ENCODE measurements at regions not wholly inside any gene's neighbourhood (a gene's known extent, or its start where the extent isn't known, plus 50 kb on each side); places are given as distances from the start of the nearest gene placed in this dataset.
"Not testable (repeated sequence)": the region's sequence is repeated elsewhere in the genome, so short reads cannot be mapped to it uniquely, and the experiment has no call there.

- TF ChIP-seq CTCF (IDR thresholded peaks at IDR 0.05); EZH2 (IDR thresholded peaks at IDR 0.05; ENCODE audit: borderline replicate concordance, insufficient read depth, low read depth, low read length, poor library complexity, severe bottlenecking): not testable (repeated sequence)
These were observed 63.1 kb downstream of the TRIM43 start for GRCh38 chr2:95654897-95655296.
